RPMI8226 (cell line): ENCODE measurements at regions not wholly inside any gene's neighbourhood (a gene's known extent, or its start where the extent isn't known, plus 50 kb on each side); places are given as distances from the start of the nearest gene placed in this dataset.
A peak's percentile ranks its signal among the peaks of the same experiment; 100 is the strongest.
"Not testable (repeated sequence)": the region's sequence is repeated elsewhere in the genome, so short reads cannot be mapped to it uniquely, and the experiment has no call there.

ENCODE experiments used
- DNase-seq: peaks from one replicate; pipeline ENCODE4 v3.0.0-alpha.2; 2015

GRCh38 chr6:49274809-49275769, 188.0 kb downstream of the MMUT start:
- DNase-seq: not testable (repeated sequence)

- no peak for DNase-seq
Measured at GRCh38 chr6:49269190-49269589, 193.9 kb downstream of the MMUT start.

- DNase-seq: peak; percentile 46
Measured at GRCh38 chr6:49264909-49265308, 198.1 kb downstream of the MMUT start.

- peak; percentile 4 for DNase-seq
Measured at GRCh38 chr6:49264496-49264895, 198.6 kb downstream of the MMUT start.

GRCh38 chr6:49257549-49257948, 205.5 kb downstream of the MMUT start:
- DNase-seq: no peak

- DNase-seq: no peak
Measured at GRCh38 chr6:49255335-49255734, 207.7 kb downstream of the MMUT start.

- no peak for DNase-seq
Measured at GRCh38 chr6:49252901-49253300, 210.2 kb downstream of the MMUT start.

- DNase-seq: no peak
Measured at GRCh38 chr6:49233483-49233882, 229.6 kb downstream of the MMUT start.

GRCh38 chr6:49225471-49225870, 237.6 kb downstream of the MMUT start:
- DNase-seq: no peak

- DNase-seq: no peak
Measured at GRCh38 chr6:49220293-49220692, 242.8 kb downstream of the MMUT start.

- no peak for DNase-seq
Measured at GRCh38 chr6:49205526-49205925, 257.5 kb downstream of the MMUT start.

- DNase-seq: no peak
Measured at GRCh38 chr6:49202924-49203536, 260.0 kb downstream of the MMUT start.

GRCh38 chr6:49198015-49198414, 265.0 kb downstream of the MMUT start:
- no peak for DNase-seq

- not testable (repeated sequence) for DNase-seq
Measured at GRCh38 chr6:49162379-49162778, 300.7 kb downstream of the MMUT start.

GRCh38 chr6:49155316-49155715, 307.7 kb downstream of the MMUT start:
- DNase-seq: no peak

GRCh38 chr6:49151957-49152356, 311.1 kb downstream of the MMUT start:
- no peak for DNase-seq

GRCh38 chr6:49151461-49151860, 311.6 kb downstream of the MMUT start:
- no peak for DNase-seq

- no peak for DNase-seq
Measured at GRCh38 chr6:49151033-49151432, 312.0 kb downstream of the MMUT start.

GRCh38 chr6:49145280-49145679, 317.8 kb downstream of the MMUT start:
- no peak for DNase-seq

- no peak for DNase-seq
Measured at GRCh38 chr6:49142421-49143151, 320.5 kb downstream of the MMUT start.

- DNase-seq: no peak
Measured at GRCh38 chr6:49121970-49122369, 341.1 kb downstream of the MMUT start.

- DNase-seq: no peak
Measured at GRCh38 chr6:49118478-49118877, 344.6 kb downstream of the MMUT start.

- DNase-seq: no peak
Measured at GRCh38 chr6:49110916-49111315, 352.1 kb downstream of the MMUT start.

- DNase-seq: not testable (repeated sequence)
Measured at GRCh38 chr6:49097664-49098063, 365.4 kb downstream of the MMUT start.
